ENCODE measurements at regions not wholly inside any gene's neighbourhood (a gene's known extent, or its start where the extent isn't known, plus 50 kb on each side); places are given as distances from the start of the nearest gene placed in this dataset.

DNA sequence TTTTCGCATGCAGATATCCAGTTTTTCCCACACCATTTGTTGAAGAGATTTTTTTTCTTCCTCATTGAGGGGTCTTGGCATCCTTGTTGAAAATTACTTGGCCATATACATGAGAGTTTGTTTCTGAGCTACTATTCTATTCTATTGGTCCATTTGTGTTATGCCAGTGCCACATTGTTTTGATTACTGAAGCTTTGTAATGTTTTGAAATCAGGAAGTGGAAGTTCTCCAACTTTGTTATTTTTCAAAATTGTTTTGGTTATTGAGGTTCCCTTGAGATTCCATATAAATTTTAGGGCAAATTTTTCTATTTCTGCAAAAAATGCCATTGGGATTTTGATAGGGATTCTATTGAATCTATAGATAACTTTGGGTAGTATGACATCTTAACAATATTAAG lies 130.3 kb upstream of the PFN2 start:
- TF ChIP-seq, protein P1, sequence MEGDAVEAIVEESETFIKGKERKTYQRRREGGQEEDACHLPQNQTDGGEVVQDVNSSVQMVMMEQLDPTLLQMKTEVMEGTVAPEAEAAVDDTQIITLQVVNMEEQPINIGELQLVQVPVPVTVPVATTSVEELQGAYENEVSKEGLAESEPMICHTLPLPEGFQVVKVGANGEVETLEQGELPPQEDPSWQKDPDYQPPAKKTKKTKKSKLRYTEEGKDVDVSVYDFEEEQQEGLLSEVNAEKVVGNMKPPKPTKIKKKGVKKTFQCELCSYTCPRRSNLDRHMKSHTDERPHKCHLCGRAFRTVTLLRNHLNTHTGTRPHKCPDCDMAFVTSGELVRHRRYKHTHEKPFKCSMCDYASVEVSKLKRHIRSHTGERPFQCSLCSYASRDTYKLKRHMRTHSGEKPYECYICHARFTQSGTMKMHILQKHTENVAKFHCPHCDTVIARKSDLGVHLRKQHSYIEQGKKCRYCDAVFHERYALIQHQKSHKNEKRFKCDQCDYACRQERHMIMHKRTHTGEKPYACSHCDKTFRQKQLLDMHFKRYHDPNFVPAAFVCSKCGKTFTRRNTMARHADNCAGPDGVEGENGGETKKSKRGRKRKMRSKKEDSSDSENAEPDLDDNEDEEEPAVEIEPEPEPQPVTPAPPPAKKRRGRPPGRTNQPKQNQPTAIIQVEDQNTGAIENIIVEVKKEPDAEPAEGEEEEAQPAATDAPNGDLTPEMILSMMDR (conservative IDR thresholded peaks at IDR 0.05; ENCODE audit: low read depth, low read length) = no peak
- TF ChIP-seq, protein P2, sequence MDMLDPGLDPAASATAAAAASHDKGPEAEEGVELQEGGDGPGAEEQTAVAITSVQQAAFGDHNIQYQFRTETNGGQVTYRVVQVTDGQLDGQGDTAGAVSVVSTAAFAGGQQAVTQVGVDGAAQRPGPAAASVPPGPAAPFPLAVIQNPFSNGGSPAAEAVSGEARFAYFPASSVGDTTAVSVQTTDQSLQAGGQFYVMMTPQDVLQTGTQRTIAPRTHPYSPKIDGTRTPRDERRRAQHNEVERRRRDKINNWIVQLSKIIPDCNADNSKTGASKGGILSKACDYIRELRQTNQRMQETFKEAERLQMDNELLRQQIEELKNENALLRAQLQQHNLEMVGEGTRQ (IDR thresholded peaks at IDR 0.05; ENCODE audit: low read depth, low read length) = no peak
- TF ChIP-seq POLR2A (IDR thresholded peaks at IDR 0.05; ENCODE audit: low read depth, low read length) = no peak
- TF ChIP-seq MAZ (IDR thresholded peaks at IDR 0.05; ENCODE audit: borderline replicate concordance, low read depth, low read length) = no peak
- no peak for TF ChIP-seq MXI1 (IDR thresholded peaks at IDR 0.05; ENCODE audit: borderline replicate concordance, low read depth, low read length)

Measured in IMR-90 (cell line).